ENCODE measurements at regions not wholly inside any gene's neighbourhood (a gene's known extent, or its start where the extent isn't known, plus 50 kb on each side); places are given as distances from the start of the nearest gene placed in this dataset.

- peaks cover 23 to 63% (median 57%) of the 10 kb centered on the region in 7 donors for H3K4me1 Mint-ChIP-seq
- H3K4me3 ChIP-seq (ENCODE audit: low read length) = no peak overlapping the region
- peaks cover 0 to 28% (median 0%) of the 10 kb centered on the region in 5 donors for H3K27me3 Mint-ChIP-seq
- peak overlapping the region in 6 of 10 donors; percentile 50 to 84 (median 76) for H3K4me3 Mint-ChIP-seq
- ChIA-PET POLR2A (interaction anchor here (0.6 to 1.5 kb wide), 3 partner anchors 38 to 285 kb away, joined by 3 to 4 read pairs (median 3); no protein-coding TSS in a partner anchor), CTCF (interaction anchor here (0.6 to 1.1 kb wide), 2 partner anchors 10 to 223 kb away, joined by 3 read pairs; no protein-coding TSS in a partner anchor)
- no peaks in the 10 kb centered on the region for H3K9me3 ChIP-seq (ENCODE audit: control insufficient read depth in 2 of 3, low read length in 3 of 3)
- ATAC-seq (no peak), DNase-seq (no peak)
- no peaks in the 10 kb centered on the region for H3K36me3 ChIP-seq (ENCODE audit: control insufficient read depth in 2 of 3, insufficient read depth in 3 of 3, low read length in 3 of 3)
- H3K27ac ChIP-seq (ENCODE audit: low read depth, low read length) = no peak overlapping the region
- intact Hi-C loops (cut with micrococcal nuclease) = loop anchor here in 1 of 2 donors (2.0 kb wide), 1 partner anchor 13 kb away; no protein-coding TSS in a partner anchor
- H3K4me1 ChIP-seq (ENCODE audit: control insufficient read depth in 2 of 2, insufficient read depth in 2 of 2, low read length in 2 of 2) = peaks cover 0 to 33% of the 10 kb centered on the region in 2 donors
- H3K27ac Mint-ChIP-seq = peak overlapping the region in 5 of 9 donors; percentile 14 to 89 (median 74)
- H3K9me3 Mint-ChIP-seq = peaks cover 0 to 1% (median 0%) of the 10 kb centered on the region in 11 donors
- no peaks in the 10 kb centered on the region for H3K27me3 ChIP-seq (ENCODE audit: control insufficient read depth in 2 of 2, insufficient read depth in 2 of 2, low read length in 2 of 2)
- H3K36me3 Mint-ChIP-seq = peaks cover 4 to 11% (median 8%) of the 10 kb centered on the region in 5 donors
Measured at GRCh38 chr4:108313546-108314339, 145.0 kb upstream of the LEF1 start.

GRCh38 chr4:108311313-108311712 lies 142.6 kb upstream of the LEF1 start:
- Histone ChIP-seq H3K27ac (ENCODE audit: low read depth, low read length) (no peak overlapping the region), H3K27me3 (ENCODE audit: control insufficient read depth in 2 of 2, insufficient read depth in 2 of 2, low read length in 2 of 2) (no peaks in the 10 kb centered on the region), H3K4me3 (ENCODE audit: low read length) (no peak overlapping the region), H3K36me3 (ENCODE audit: control insufficient read depth in 2 of 3, insufficient read depth in 3 of 3, low read length in 3 of 3) (no peaks in the 10 kb centered on the region), H3K9me3 (ENCODE audit: control insufficient read depth in 2 of 3, low read length in 3 of 3) (no peaks in the 10 kb centered on the region), H3K4me1 (ENCODE audit: control insufficient read depth in 2 of 2, insufficient read depth in 2 of 2, low read length in 2 of 2) (peaks cover 0 to 33% of the 10 kb centered on the region in 2 donors)
- ChIA-PET CTCF (no interaction called here), POLR2A (no interaction called here)
- peaks cover 0 to 20% (median 0%) of the 10 kb centered on the region in 5 donors for H3K27me3 Mint-ChIP-seq
- H3K27ac Mint-ChIP-seq = no peak overlapping the region
- intact Hi-C loops (cut with micrococcal nuclease) = no loop called here
- DNase-seq = no peak
- H3K4me3 Mint-ChIP-seq = no peak overlapping the region
- peaks cover 23 to 76% (median 62%) of the 10 kb centered on the region in 7 donors for H3K4me1 Mint-ChIP-seq
- no peak for ATAC-seq
- H3K36me3 Mint-ChIP-seq = peaks cover 4 to 15% (median 9%) of the 10 kb centered on the region in 5 donors
- H3K9me3 Mint-ChIP-seq = peaks cover 0 to 4% (median 0%) of the 10 kb centered on the region in 11 donors

- ChIA-PET POLR2A (interaction anchor here (0.8 to 1.2 kb wide), 2 partner anchors 58 to 88 kb away, joined by 4 read pairs; no protein-coding TSS in a partner anchor), CTCF (interaction anchor here (1.2 kb wide), 1 partner anchor 10 kb away, joined by 3 read pairs; no protein-coding TSS in a partner anchor)
- Histone ChIP-seq H3K4me1 (ENCODE audit: control insufficient read depth in 2 of 2, insufficient read depth in 2 of 2, low read length in 2 of 2) (peaks cover 0 to 16% of the 10 kb centered on the region in 2 donors), H3K27me3 (ENCODE audit: control insufficient read depth in 2 of 2, insufficient read depth in 2 of 2, low read length in 2 of 2) (no peaks in the 10 kb centered on the region), H3K4me3 (ENCODE audit: low read length) (no peak overlapping the region), H3K36me3 (ENCODE audit: control insufficient read depth in 2 of 3, insufficient read depth in 3 of 3, low read length in 3 of 3) (no peaks in the 10 kb centered on the region), H3K27ac (ENCODE audit: low read depth, low read length) (no peak overlapping the region), H3K9me3 (ENCODE audit: control insufficient read depth in 2 of 3, low read length in 3 of 3) (no peaks in the 10 kb centered on the region)
- Mint-ChIP-seq H3K27ac (peak overlapping the region in 2 of 9 donors; percentile 40 to 43), H3K4me1 (peaks cover 12 to 56% (median 38%) of the 10 kb centered on the region in 7 donors), H3K27me3 (peaks cover 0 to 3% (median 0%) of the 10 kb centered on the region in 5 donors), H3K4me3 (no peak overlapping the region), H3K9me3 (peaks cover 0 to 10% (median 0%) of the 10 kb centered on the region in 11 donors), H3K36me3 (peaks cover 0 to 12% (median 4%) of the 10 kb centered on the region in 5 donors)
- ATAC-seq (no peak), DNase-seq (no peak)
- intact Hi-C loops (cut with micrococcal nuclease) = loop anchor here in 1 of 2 donors (5.0 kb wide), 1 partner anchor 46 kb away; no protein-coding TSS in a partner anchor
Measured at GRCh38 chr4:108303488-108304177, 134.9 kb upstream of the LEF1 start.

GRCh38 chr4:108301545-108302251 lies 133.0 kb upstream of the LEF1 start:
- no peak for ATAC-seq
- intact Hi-C loops (cut with micrococcal nuclease) = loop anchor here in 1 of 2 donors (2.0 to 5.0 kb wide), 2 partner anchors 13 to 44 kb away; no protein-coding TSS in a partner anchor

GRCh38 chr4:108297605-108298004 lies 128.9 kb upstream of the LEF1 start:
- Mint-ChIP-seq H3K27me3 (peaks cover 0 to 16% (median 0%) of the 10 kb centered on the region in 5 donors), H3K9me3 (peaks cover 0 to 10% (median 0%) of the 10 kb centered on the region in 11 donors), H3K4me3 (no peak overlapping the region), H3K4me1 (peaks cover 7 to 25% (median 18%) of the 10 kb centered on the region in 7 donors), H3K36me3 (peaks cover 0 to 14% (median 4%) of the 10 kb centered on the region in 5 donors), H3K27ac (no peak overlapping the region)
- no peak overlapping the region for H3K27ac ChIP-seq (ENCODE audit: low read depth, low read length)
- ChIA-PET CTCF (no interaction called here), POLR2A (no interaction called here)
- no peak for ATAC-seq
- intact Hi-C loops (cut with micrococcal nuclease) = no loop called here
- DNase-seq = no peak
- no peaks in the 10 kb centered on the region for H3K9me3 ChIP-seq (ENCODE audit: control insufficient read depth in 2 of 3, low read length in 3 of 3)
- H3K4me3 ChIP-seq (ENCODE audit: low read length) = no peak overlapping the region
- H3K4me1 ChIP-seq (ENCODE audit: control insufficient read depth in 2 of 2, insufficient read depth in 2 of 2, low read length in 2 of 2) = peaks cover 0 to 12% of the 10 kb centered on the region in 2 donors
- no peaks in the 10 kb centered on the region for H3K36me3 ChIP-seq (ENCODE audit: control insufficient read depth in 2 of 3, insufficient read depth in 3 of 3, low read length in 3 of 3)
- no peaks in the 10 kb centered on the region for H3K27me3 ChIP-seq (ENCODE audit: control insufficient read depth in 2 of 2, insufficient read depth in 2 of 2, low read length in 2 of 2)

More at GRCh38 chr4:108301545-108302251, 133.0 kb upstream of the LEF1 start:
- Mint-ChIP-seq H3K27ac (peak overlapping the region in 8 of 9 donors; percentile 32 to 90 (median 80)), H3K4me3 (peak overlapping the region in 9 of 10 donors; percentile 7 to 61 (median 42)), H3K27me3 (peaks cover 0 to 3% (median 0%) of the 10 kb centered on the region in 5 donors), H3K9me3 (peaks cover 0 to 10% (median 0%) of the 10 kb centered on the region in 11 donors), H3K36me3 (peaks cover 0 to 12% (median 3%) of the 10 kb centered on the region in 5 donors), H3K4me1 (peaks cover 11 to 42% (median 30%) of the 10 kb centered on the region in 7 donors)
- no peaks in the 10 kb centered on the region for H3K9me3 ChIP-seq (ENCODE audit: control insufficient read depth in 2 of 3, low read length in 3 of 3)
- no peaks in the 10 kb centered on the region for H3K36me3 ChIP-seq (ENCODE audit: control insufficient read depth in 2 of 3, insufficient read depth in 3 of 3, low read length in 3 of 3)
- H3K27ac ChIP-seq (ENCODE audit: low read depth, low read length) = no peak overlapping the region
- H3K4me1 ChIP-seq (ENCODE audit: control insufficient read depth in 2 of 2, insufficient read depth in 2 of 2, low read length in 2 of 2) = peaks cover 0 to 16% of the 10 kb centered on the region in 2 donors
- no peak overlapping the region for H3K4me3 ChIP-seq (ENCODE audit: low read length)
- H3K27me3 ChIP-seq (ENCODE audit: control insufficient read depth in 2 of 2, insufficient read depth in 2 of 2, low read length in 2 of 2) = no peaks in the 10 kb centered on the region
- ChIA-PET CTCF (interaction anchor here (0.7 kb wide), 1 partner anchor 111 kb away, joined by 3 read pairs; no protein-coding TSS in a partner anchor), POLR2A (no interaction called here)
- peak in 5 of 9 donors; percentile 14 to 26 (median 22) for DNase-seq

GRCh38 chr4:108292229-108292628 lies 123.5 kb upstream of the LEF1 start:
- Mint-ChIP-seq H3K36me3 (peaks cover 0 to 5% (median 4%) of the 10 kb centered on the region in 5 donors), H3K4me1 (peaks cover 4 to 32% (median 17%) of the 10 kb centered on the region in 7 donors), H3K4me3 (no peak overlapping the region), H3K27me3 (peaks cover 0 to 24% (median 0%) of the 10 kb centered on the region in 5 donors), H3K27ac (peak overlapping the region in 1 of 9 donors; percentile 23), H3K9me3 (no peaks in the 10 kb centered on the region)
- CTCF ChIA-PET = no interaction called here
- POLR2A ChIA-PET = no interaction called here
- H3K9me3 ChIP-seq (ENCODE audit: control insufficient read depth in 2 of 3, low read length in 3 of 3) = no peaks in the 10 kb centered on the region
- no peak overlapping the region for H3K27ac ChIP-seq (ENCODE audit: low read depth, low read length)
- intact Hi-C loops (cut with micrococcal nuclease) = no loop called here
- no peaks in the 10 kb centered on the region for H3K4me1 ChIP-seq (ENCODE audit: control insufficient read depth in 2 of 2, insufficient read depth in 2 of 2, low read length in 2 of 2)
- ATAC-seq (no peak), DNase-seq (no peak)
- H3K4me3 ChIP-seq (ENCODE audit: low read length) = no peak overlapping the region
- no peaks in the 10 kb centered on the region for H3K27me3 ChIP-seq (ENCODE audit: control insufficient read depth in 2 of 2, insufficient read depth in 2 of 2, low read length in 2 of 2)
- H3K36me3 ChIP-seq (ENCODE audit: control insufficient read depth in 2 of 3, insufficient read depth in 3 of 3, low read length in 3 of 3) = no peaks in the 10 kb centered on the region
